Glomerular visceral epithelial cell (primary cell): ENCODE measurements at regions not wholly inside any gene's neighbourhood (a gene's known extent, or its start where the extent isn't known, plus 50 kb on each side); places are given as distances from the start of the nearest gene placed in this dataset.

Source experiments
- DNase-seq: peaks from one replicate; pipeline ENCODE4 v3.0.0-alpha.2; 2016; ENCODE audit errors: extremely low spot score

- peak; percentile 11 for DNase-seq
Observed at GRCh38 chr9:14433351-14434157, 119.6 kb upstream of the NFIB start.

DNA sequence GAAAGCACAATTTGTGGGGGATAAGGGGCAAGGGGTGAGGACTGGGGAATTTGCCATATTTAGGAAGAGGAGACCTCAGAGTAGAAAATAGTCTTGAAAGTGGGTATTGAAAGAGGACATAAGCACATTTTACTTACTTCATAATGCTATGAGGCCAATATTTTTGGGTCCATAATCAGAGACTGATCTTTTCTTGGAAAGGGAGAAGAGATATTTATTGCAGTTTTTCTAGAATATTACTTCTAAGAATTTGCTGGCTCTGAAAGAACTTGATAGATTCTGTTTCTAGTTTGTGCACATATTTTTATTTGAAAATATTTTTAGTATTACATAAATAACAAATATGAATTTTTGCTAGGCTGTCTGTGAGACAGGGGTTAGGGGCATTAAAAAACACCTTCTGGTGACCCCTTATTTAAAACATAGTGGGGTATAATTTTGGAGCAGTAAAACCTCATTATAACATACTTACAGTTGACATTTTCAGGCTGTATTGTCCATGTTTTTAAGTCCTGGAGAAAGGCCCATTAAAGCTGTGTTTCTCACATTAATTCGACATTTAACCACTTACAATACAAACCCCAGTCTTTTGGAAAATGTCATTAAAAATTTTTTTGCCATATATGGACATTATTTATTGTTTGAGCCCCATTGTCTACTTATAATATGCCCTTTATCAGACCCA is 118.9 kb upstream of the NFIB start:
- DNase-seq: no peak

DNA sequence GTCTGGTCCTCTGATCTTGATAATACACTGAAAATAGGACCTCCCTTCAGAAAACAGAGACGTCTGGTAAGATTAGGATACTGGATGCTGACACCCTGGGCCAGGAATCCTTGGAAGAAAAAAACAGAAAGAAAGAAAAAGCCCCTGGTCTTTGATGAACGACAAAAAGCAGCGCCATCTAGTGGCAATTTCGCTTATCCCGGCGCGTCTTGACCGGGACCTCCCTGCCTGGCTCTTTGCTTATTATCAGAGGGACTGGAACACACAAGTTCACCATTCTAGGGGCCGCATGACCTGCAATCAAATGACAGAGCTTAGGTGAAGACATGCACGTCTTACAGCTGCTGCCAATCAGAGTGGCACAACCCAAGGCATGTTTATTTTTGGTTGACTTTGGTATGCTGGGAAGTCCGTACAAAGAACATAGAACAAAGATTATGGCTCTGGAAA is 114.9 kb upstream of the NFIB start:
- peak; percentile 63 for DNase-seq

DNA sequence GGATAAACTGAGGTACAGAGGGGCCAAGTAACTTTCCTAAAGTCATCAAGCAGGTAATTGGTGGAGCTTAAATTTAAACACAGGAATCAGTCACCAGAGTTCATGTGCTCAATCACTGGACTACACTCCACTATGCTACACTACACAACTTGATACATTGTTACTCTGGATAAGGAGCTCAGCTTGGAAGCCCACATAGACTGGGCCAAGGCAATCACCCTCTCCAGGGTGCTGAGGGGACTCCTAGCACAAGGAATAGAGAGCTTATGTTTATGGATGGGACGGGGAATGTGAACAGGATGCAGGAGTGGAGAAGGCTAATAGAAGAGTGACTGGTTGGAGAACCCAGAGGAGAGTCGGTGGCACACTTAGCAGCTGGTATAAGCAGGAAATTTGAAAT is 113.5 kb upstream of the NFIB start:
- no peak for DNase-seq

DNA sequence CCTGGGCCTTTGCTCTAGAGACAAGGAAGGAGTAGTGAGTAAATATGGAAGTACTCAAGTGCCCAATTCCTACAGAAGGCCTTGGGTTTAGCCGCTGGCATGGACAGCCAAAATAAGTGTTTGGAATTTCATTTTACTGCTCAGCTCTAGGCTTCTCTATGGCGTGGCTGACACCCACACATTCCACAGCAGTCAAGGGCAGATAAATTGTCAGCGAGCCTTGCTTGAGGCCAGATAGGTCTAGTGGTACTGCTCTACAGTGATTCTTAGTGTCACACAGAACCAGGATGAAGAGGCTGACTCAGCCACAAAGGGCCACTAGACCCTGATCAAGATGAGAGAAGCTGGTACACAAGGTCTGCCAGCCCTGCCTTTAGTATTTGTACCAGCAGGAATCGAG is 111.0 kb upstream of the NFIB start:
- DNase-seq: no peak

DNA sequence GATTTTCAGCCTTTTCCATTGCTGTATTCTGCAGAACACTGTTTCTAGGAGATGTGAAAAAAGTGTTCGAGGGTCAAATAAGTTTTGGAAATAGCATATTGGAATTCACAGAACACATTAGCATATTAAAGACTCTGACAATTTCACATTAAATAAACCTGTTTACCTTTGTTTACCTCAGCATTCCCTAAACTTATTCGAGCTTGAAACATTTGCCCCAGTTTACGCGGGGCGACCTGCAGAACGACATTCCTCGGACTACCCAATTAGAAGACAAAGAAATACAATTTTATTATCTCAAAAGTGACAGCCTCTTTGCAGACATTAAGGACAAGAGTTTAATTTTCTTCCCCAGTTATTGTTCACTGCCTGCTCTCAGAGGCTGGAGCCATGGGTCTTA is 110.3 kb upstream of the NFIB start:
- no peak for DNase-seq

- peak; percentile 31 for DNase-seq
Observed at GRCh38 chr9:14423815-14424261, 109.9 kb upstream of the NFIB start.

DNA sequence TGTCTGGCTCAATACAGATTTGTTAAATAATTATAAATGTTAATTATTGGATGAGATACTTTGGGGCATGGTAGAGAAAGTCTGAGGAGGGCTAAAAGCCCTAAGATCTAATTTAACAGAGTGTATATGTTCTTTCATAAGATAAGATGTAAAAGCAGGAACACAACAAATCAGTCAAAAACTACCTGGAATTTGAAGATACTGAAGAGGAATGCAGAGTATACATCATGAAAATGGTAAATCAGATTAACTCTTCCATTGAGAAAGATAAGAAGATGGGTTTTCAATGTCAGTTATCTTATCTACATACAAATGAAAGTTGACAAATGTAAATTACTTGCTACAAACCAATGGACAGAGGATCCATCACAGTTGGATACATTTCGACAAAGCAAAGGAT is 107.3 kb upstream of the NFIB start:
- no peak for DNase-seq

DNA sequence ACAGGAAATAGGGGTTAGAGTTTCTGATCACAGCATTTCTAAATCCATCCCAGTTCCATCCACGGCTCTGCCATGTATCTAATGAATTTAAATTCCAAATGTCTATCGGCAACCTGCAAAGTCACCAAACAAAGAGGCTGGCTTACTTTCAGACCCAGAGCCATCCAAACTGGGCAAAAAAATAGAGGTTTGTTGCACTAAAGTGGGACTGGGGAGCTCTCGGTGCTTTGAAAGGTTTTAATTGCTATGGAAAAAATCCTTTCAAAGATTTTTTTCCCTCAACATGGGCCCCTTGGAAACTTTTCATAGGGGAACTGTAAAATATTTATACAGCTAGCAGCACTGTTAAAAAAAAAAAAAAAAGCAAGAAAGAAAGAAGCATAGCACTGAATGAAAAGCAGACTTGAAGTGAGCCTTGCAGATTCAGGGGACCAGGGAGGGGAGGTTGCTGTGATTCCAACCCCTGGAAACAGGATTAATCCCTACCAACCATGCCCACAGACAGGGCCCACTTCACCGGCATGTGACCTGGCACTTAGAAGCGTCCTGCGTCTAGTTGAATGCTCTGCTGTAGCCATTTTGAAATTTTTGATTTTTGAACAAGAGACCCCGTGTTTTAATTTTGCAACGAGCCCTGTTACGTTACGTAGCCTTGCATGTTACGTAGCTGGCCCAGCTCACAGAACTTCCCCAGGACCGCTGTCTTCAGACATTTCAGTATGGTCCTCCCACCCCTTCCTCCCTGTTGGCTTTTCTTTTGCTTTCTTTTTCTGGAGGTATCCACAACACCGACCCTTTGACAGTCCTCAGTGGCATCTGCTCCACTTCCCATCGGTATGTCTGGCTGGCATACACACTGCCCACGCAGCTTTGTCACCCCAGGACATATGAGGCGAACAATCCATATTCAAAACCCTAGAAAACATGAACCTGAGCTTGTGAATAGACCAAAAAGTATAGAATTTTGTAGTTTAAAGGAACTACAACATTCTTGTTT is 105.3 kb upstream of the NFIB start:
- no peak for DNase-seq

GRCh38 chr9:14418301-14418940 is 104.5 kb upstream of the NFIB start:
- DNase-seq: no peak

DNA sequence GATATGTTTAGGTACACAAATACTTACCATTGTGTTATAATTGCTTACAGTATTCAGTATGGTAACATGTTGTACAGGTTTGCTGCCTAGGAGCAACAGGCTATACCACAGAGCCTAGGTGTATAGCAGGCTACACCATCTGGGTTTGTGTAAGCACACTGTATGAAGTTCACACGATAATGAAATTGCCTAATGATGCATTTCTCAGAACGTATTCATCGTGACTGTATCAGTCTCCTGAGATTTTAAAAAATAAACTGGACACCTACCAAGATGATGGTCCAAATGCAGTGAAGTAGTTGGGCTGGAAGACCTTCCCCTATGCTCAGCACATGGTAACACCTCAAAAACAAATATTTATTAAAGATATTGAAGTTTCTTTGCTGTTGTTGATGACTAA is 103.3 kb upstream of the NFIB start:
- DNase-seq: no peak

GRCh38 chr9:14415947-14416346 is 102.0 kb upstream of the NFIB start:
- DNase-seq: peak; percentile 30

- no peak for DNase-seq
Observed at GRCh38 chr9:14413812-14414211, 99.9 kb upstream of the NFIB start.

DNA sequence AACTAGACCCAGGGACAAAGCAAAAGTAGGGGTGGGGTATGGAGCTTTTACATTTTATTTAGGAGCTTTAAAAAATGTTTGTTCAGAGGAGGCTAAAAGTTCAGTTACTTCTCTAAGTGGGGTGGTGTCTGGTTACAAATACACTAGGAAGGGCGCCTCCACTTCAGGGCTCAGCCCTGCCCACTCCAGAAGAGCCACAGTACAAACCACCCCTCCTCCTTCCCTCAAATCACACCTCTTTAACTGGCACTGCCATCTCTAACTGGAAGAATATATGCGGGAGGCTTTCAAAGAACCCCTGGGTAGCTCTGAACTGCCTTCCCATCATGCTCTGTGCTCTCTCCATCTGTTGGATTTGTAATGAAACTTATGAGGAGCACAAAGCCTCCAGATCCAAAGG is 98.8 kb upstream of the NFIB start:
- DNase-seq: no peak

GRCh38 chr9:14406463-14406862 is 92.5 kb upstream of the NFIB start:
- DNase-seq: no peak

DNA sequence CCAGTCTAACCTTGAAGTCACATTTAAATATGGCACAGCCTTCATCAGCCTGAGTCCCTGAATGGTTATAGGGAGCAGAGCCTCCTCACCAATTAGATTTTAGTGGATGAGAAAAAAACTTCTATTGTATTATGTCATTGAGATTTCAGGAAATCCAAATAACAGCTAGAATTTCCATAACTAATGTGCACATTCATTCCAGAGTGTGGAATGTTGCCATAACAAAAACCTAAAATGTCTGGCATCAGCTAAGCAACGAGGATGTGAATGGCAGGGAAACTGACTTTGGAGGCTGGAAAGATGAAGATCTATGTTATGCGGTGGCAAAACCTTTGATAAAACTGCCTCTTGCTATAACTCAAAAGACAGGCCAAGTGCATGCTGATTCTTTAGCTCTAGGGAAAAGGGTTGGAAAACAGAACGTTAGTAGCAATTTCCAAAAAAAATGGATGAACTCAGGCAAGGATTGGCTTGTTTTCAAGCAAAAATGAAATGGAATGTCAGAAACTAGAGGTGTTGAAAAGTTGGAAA is 91.3 kb upstream of the NFIB start:
- no peak for DNase-seq

- no peak for DNase-seq
Observed at GRCh38 chr9:14403081-14403480, 89.1 kb upstream of the NFIB start.

DNA sequence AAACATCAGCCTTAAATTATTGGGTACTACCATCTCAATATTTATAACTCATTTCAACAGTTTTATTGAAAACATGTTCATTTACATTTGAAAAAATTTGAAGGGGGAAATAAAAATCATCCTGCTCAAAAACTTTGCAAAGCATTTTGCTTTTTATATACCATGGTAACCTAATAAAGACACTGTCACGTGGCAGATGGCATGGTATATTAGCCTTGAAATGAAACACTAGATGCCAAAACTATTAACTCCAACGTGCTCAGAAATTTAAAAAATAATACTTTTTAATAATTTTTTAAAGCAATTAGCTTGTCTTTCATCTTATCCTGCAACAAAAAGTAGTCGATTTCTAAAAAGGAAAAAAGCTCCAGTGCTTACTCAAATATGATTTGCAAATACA is 88.6 kb upstream of the NFIB start:
- no peak for DNase-seq

DNA sequence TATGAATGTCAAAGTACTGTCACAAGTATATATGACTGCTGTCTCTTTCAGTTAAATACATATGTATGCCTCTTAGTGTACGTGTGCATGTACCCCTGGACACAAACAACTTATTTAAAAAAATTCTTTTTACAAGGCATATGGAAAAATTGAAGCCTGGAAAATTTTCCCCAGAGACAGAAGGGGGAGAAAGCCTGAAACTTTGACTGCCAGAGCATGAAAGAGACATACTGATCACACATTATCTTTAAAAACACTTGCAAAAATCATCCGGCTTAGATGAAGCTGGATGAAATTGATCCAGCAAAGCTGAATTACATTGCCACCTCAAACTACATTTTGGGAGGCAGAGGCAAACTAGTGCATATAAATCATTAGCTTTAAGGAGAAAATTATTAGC is 88.0 kb upstream of the NFIB start:
- no peak for DNase-seq

DNA sequence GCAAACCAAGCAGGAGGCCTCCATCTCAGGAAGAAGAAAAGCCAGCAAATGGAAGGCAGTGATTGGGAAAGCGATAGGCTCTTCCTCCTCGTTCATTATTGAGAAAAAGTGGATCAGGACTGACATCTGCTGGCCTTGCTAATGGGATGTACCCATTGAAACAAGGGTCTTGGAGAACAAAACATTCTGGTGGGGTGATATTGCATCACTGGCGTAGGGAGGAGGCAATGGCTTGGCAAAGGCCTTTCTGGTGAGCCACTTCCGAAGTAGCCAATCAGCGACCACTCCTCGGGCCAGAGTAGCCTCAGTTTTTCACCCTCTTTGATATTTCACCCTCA is 86.7 kb upstream of the NFIB start:
- DNase-seq: peak; percentile 9
